ENCODE measurements at regions not wholly inside any gene's neighbourhood (a gene's known extent, or its start where the extent isn't known, plus 50 kb on each side); places are given as distances from the start of the nearest gene placed in this dataset.

DNA sequence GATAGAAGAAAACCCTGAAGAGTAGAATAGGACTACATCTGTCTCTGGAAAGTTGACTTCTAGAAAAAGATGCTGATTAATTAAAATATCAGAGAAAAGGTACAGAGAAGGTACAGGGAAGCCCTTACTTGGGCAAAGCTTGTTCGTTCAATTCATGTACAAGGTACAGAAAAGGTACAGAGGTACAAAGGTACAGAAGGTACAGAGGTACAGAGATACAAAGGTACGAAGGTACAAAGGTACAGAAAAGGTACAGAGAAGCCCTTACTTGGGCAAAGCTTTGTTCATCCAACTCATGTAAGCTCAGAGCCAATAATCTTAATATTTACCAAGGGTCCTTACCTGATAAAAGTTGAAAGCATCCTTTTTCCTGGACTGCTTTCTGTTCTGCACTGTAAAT lies 182.3 kb downstream of the PCSK1 start:
- ChIA-PET POLR2A (no interaction called here), CTCF (interaction anchor here (2.2 kb wide), 1 partner anchor 86 kb away, joined by 7 read pairs; no protein-coding TSS in a partner anchor)
- H3K4me3 ChIP-seq (ENCODE audit: low read depth, low read length): no peak overlapping the region
- TF ChIP-seq, protein P1, sequence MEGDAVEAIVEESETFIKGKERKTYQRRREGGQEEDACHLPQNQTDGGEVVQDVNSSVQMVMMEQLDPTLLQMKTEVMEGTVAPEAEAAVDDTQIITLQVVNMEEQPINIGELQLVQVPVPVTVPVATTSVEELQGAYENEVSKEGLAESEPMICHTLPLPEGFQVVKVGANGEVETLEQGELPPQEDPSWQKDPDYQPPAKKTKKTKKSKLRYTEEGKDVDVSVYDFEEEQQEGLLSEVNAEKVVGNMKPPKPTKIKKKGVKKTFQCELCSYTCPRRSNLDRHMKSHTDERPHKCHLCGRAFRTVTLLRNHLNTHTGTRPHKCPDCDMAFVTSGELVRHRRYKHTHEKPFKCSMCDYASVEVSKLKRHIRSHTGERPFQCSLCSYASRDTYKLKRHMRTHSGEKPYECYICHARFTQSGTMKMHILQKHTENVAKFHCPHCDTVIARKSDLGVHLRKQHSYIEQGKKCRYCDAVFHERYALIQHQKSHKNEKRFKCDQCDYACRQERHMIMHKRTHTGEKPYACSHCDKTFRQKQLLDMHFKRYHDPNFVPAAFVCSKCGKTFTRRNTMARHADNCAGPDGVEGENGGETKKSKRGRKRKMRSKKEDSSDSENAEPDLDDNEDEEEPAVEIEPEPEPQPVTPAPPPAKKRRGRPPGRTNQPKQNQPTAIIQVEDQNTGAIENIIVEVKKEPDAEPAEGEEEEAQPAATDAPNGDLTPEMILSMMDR (IDR thresholded peaks at IDR 0.05; ENCODE audit: insufficient read depth, low read length, missing control alignments): no peak
- DNase-seq (ENCODE audit: low read depth, low spot score): no peak

DNA sequence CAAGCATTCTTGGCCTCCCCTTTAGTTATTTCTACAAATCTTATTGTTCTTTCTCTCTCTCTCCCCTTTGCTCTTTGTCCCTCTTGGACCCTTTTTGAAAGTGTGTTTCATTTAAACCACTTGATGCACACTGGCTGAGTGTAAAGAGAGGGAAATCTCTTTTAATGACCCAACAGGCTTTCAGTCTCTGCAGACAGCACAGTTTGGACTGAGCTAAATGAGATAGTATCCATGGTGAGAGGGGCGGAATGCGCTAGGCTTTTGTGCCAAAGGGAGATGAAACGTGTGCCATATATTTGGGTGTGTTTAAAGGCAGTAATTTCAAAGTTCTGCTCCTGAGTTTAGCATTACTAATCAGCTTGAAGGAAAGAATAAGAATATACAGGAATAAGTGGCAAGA lies 184.9 kb downstream of the PCSK1 start:
- TF ChIP-seq, protein P1 (IDR thresholded peaks at IDR 0.05; ENCODE audit: insufficient read depth, low read length, missing control alignments): no peak
- H3K4me3 ChIP-seq (ENCODE audit: low read depth, low read length): no peak overlapping the region
- ChIA-PET CTCF (interaction anchor here (1.3 kb wide), 1 partner anchor 88 kb away, joined by 5 read pairs; no protein-coding TSS in a partner anchor), POLR2A (no interaction called here)
- DNase-seq (ENCODE audit: low read depth, low spot score): no peak

DNA sequence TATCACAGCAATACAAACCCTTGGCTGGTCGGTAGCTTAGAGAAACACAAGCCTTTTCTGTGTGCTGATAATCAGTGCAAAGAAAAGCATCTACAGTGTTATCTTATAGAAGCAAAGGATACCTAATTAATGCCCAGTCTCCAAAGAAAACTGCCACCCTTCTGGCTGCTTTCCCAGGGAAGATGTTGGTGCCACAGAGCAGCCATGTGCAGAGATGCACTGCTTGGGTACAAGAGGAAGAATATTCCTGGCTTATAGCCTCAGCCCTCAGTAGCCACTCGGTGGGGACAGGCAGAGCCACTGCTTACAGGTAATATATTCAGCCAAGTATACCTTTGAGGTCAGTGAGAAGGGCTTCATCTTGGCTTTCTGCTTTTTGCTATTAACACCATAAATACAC lies 185.3 kb downstream of the PCSK1 start:
- H3K4me3 ChIP-seq (ENCODE audit: low read depth, low read length): no peak overlapping the region
- ChIA-PET CTCF (no interaction called here), POLR2A (no interaction called here)
- TF ChIP-seq, protein P1 (IDR thresholded peaks at IDR 0.05; ENCODE audit: insufficient read depth, low read length, missing control alignments): no peak
- no peak for DNase-seq (ENCODE audit: low read depth, low spot score)

DNA sequence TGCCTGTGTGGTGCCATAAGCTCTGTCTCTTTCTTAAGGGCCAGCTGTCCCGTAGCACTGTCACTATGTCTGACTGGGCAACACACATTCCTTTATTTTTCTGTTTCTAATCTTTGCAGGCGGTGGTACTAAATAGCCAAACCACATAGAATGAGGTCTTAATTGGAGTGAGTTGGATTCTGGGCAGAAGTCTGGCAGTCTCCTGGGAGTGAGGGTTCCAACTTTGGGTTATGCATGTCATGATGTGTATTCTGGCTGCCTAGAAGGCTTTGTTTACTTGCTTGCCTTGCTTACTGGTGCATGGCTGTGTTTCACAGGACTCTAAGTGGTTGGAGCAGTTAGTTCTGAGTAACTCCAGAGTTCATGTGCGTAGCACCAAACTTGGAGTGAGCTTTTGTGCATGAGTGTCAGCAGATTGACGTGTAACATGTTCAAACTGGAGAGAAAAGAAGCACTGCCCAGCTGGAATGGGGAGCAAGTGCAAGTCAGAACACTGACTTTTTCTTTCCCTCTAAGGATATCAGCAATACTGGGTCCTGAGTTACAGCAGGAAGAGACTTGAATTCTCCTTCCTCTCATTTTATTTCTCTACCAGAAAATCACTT lies 185.8 kb downstream of the PCSK1 start:
- ChIA-PET POLR2A (no interaction called here), CTCF (interaction anchor here (1.3 kb wide), 1 partner anchor 21 kb away, joined by 4 read pairs; no protein-coding TSS in a partner anchor)
- no peak for DNase-seq (ENCODE audit: low read depth, low spot score)
- H3K4me3 ChIP-seq (ENCODE audit: low read depth, low read length): no peak overlapping the region
- TF ChIP-seq, protein P1 (IDR thresholded peaks at IDR 0.05; ENCODE audit: insufficient read depth, low read length, missing control alignments): no peak

DNA sequence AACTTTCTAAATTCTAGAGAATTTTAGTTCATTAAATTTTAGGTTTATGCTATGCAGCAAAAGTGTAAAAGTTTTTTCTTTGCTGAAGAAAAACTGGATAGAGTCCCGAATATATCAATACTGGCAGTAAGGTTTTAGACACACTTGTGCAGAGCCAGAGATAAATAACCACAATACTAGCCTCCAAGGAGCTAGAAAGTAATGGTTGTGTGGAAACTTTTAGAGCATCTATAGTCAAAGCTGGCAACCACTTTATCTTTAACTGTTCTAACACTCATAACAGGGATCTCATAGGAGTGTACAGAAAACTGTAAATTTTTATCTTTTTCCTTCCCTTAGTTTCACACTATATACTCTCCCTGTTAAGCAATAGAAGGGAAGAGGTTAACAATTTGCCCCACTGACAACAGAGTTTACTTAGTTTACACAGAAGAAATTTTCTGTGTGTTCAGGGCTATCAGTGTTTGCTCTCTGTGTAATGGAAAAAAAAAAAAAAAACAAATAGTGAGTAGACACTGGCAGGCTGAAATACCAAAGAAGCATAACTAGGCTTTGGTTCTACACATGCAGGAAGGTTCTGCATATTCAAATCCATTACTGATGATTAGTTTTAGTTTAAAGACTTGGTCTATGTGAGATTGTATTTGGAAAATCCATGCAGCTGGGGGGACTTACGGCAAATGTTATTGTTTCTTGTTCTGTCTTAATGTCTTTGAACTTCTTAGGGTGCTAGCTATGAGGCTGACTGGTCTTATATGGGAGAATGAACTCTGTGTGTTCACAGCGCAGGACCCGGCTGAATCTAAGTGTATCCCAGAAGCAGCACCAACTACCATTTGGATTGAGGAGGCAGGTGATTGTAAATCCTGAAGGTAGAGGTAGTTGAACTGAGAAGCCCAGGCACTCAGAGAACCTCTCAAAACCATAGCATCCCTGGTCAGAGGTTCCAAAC lies 187.6 kb downstream of the PCSK1 start:
- CTCF ChIA-PET: interaction anchor here (0.6 to 1.2 kb wide), 4 partner anchors 9 to 354 kb away, joined by 3 to 4 read pairs (median 3); partner anchors contain the start of gene ELL2
- POLR2A ChIA-PET: interaction anchor here (0.8 kb wide), 1 partner anchor 9 kb away, joined by 3 read pairs; no protein-coding TSS in a partner anchor
- no peak for DNase-seq (ENCODE audit: low read depth, low spot score)
- no peak overlapping the region for H3K4me3 ChIP-seq (ENCODE audit: low read depth, low read length)
- TF ChIP-seq, protein P1 (IDR thresholded peaks at IDR 0.05; ENCODE audit: insufficient read depth, low read length, missing control alignments): no peak

DNA sequence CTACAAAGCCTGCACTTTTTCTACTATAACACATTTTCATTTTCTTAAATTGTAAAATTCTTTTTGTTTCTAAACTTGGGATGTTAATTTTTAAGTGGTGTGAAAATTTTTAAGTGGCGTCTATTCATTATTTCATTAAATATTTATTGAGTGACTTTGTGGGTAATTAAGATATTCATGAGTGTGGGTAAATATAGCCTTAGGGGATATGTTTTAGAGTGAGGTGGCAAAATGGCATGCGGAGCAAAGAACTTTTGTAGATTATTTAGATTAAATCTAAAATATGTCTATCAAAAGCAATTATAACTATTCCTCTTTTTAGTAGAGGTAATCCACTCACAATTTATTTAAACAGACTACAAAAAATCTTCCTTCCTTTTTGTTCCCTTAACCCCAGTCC lies 188.4 kb downstream of the PCSK1 start:
- no peak overlapping the region for H3K4me3 ChIP-seq (ENCODE audit: low read depth, low read length)
- DNase-seq (ENCODE audit: low read depth, low spot score): no peak
- POLR2A ChIA-PET: interaction anchor here (0.8 kb wide), 1 partner anchor 10 kb away, joined by 3 read pairs; no protein-coding TSS in a partner anchor
- TF ChIP-seq, protein P1 (IDR thresholded peaks at IDR 0.05; ENCODE audit: insufficient read depth, low read length, missing control alignments): no peak
- CTCF ChIA-PET: interaction anchor here (0.8 to 1.0 kb wide), 2 partner anchors 10 to 91 kb away, joined by 5 to 8 read pairs; no protein-coding TSS in a partner anchor

All from AG04449 (cell line).